Fibroblast of lung (primary cell): ENCODE measurements at regions not wholly inside any gene's neighbourhood (a gene's known extent, or its start where the extent isn't known, plus 50 kb on each side); places are given as distances from the start of the nearest gene placed in this dataset.

ENCODE experiments used
- CTCF ChIP-seq, 2 donors: IDR thresholded peaks in 1 of 2; conservative IDR thresholded peaks in 1 of 2; 1 replicate in 1 of 2; 2 replicates in 1 of 2; pipeline ENCODE4 v1.5.1; 2011 to 2012; ENCODE audit warnings: low read length in 2 of 2, control low read depth in 1 of 2, inconsistent platforms in 1 of 2, low read depth in 1 of 2, mild to moderate bottlenecking in 1 of 2
- EZH2 ChIP-seq: IDR thresholded peaks from 2 replicates; pipeline ENCODE4 v1.5.1; 2012; ENCODE audit warnings: low read length, control low read depth, mild to moderate bottlenecking; ENCODE audit errors: missing control alignments

- TF ChIP-seq CTCF (conservative IDR thresholded peaks at IDR 0.05 in 1 of 2, IDR thresholded peaks at IDR 0.05 in 1 of 2; ENCODE audit: low read depth in 1 of 2, low read length in 2 of 2): no peak
- no peak for TF ChIP-seq EZH2
Observed at GRCh38 chr9:84141741-84142370, 161.3 kb downstream of the RMI1 start.
